ENCODE measurements at regions not wholly inside any gene's neighbourhood (a gene's known extent, or its start where the extent isn't known, plus 50 kb on each side); places are given as distances from the start of the nearest gene placed in this dataset.
"Not testable (repeated sequence)": the region's sequence is repeated elsewhere in the genome, so short reads cannot be mapped to it uniquely, and the experiment has no call there.

DNA sequence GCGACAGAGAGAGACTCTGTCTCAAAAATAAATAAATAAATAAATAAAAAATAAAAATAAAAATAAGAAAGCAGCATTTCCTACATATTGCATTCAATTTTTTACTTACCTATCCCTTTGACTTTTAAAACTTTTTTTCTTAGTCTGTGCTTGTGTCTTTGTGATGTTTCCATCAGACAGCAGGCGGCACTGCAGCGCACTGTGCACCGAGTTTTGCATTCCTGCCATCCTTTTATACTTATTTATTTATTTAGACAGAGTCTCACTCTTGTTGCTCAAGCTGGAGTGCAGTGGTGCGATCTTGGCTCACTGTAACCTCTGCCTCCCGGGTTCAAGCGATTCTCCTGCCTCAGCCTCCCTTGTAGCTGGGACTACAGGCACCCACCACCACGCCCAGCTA lies 203.9 kb downstream of the SPATA31A1 start:
- not testable (repeated sequence) for H3K27ac ChIP-seq, H3K4me3 ChIP-seq

- not testable (repeated sequence) for H3K4me3 ChIP-seq, H3K27ac ChIP-seq
These were observed 211.3 kb downstream of the SPATA31A1 start for GRCh38 chr9:39566782-39567181.

- H3K27ac ChIP-seq, H3K4me3 ChIP-seq: not testable (repeated sequence)
These were observed 211.9 kb downstream of the SPATA31A1 start for GRCh38 chr9:39567396-39567795.

DNA sequence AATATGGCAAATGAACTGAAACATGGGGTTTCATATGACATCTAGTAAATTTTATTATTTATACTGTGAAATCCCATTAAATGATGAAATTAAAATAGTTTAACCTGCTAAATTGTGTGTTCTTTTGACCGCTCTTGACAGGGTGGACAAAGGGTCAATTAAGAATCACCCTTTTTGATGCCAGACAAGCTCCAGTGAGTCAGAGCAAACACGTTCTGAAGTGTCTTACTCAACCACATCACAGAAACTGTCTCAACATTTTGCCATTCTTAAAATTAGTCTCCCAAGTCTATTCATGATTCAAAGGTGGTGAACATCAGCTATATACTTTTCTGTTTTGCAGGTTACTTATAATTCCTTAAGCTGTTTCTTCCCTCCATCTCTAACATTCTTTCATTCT lies 213.4 kb downstream of the SPATA31A1 start:
- not testable (repeated sequence) for H3K4me3 ChIP-seq, H3K27ac ChIP-seq

DNA sequence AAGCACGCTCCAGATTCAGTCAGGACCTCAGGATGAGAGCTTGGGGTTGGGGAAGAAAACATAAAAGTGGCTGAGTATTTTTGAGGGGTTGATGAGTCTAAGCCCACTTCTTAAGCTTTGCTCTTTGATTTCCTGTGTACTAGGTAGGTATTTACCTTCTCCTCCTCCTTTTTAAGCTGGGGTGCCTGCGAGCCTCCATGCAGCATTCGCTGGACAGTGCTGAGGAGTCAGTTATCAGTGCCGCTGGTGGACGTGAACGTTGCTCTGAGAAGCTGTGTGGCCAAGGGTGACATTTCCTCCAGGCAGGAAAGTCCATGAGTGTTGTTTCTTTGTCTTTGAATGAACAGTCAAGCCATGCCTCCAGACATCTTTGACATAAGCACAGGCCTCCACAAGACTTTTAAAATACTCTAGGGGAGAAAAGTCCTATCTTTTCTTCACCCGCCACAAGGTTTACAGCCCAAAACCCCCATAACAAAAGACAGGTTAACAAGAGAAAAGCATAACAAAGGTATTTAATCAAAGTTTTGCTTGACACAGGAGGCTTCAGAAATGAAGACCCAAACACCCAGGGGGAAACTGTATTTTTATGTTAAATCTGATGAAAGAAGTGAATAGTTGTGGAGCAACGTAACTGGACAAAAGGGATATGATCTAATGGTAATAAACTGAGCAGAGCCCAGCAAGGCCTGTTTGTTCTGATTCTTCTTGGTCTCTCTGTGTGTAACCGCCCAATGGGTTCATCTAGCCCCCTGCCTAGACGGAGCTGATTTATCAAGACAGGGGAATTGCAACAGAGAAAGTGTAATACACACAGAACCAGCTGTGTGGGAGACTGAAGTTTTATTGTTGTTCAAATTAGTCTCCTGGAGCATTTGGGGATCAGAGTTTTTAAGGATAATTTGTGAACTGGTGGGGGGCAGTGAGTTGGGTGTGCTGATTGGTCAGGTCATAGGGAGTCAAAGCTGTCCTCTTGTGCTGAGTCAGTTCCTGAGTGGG lies 217.9 kb downstream of the SPATA31A1 start:
- not testable (repeated sequence) for H3K27ac ChIP-seq, H3K4me3 ChIP-seq

DNA sequence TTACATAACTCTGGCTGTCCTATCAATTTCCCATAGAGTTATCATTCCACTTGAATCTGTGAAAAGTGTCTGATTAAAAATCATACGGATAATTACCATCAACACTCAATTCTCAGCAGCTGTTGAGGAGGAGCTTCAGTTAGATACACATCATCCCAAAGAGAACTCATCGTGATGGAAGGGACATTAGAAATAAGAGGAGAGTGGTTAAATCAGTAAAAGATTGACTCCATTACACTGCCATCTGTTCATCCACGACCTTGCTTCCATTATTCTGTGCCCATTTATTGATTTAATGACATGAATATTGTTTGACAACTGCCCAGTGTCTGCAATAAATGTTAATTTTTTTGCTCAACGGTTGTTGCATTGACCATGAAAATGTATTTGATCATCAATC lies 223.5 kb downstream of the SPATA31A1 start:
- not testable (repeated sequence) for H3K4me3 ChIP-seq, H3K27ac ChIP-seq

- not testable (repeated sequence) for H3K27ac ChIP-seq, H3K4me3 ChIP-seq
These were observed 225.8 kb downstream of the SPATA31A1 start for GRCh38 chr9:39581296-39581695.

DNA sequence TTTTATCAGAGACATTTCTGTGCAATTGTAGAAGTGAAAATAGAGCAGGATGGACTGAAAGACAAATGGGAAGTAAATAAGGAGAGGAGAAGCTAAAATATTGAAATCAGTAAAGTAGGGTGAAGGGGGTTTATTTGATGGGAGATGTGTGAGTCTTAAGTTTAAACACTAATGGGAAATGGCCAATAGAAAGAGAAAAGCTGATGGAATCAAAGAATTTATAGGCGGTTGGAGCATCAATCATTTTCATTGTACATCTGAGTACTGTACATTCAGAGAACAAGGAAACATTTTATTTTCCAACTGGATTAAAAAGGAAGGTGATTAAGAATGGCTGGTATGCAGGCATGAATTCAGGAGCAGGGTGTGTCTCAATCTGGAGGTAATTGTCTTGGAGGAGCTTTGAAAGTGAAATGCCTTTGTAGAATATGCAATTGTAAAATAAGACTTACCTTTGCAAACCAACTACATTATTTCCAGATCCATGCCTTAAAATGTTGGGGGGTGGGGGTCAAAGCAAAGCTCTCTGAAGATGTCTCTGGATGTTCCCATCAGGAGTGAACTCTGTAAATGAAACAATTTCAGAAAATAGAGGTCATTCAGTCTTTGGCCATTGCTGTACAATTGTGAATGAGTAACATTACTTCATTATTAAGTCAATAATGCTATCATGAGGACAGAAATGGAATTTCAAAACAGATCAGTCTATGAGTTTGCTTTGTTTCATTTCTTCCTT lies 227.4 kb downstream of the SPATA31A1 start:
- H3K27ac ChIP-seq, H3K4me3 ChIP-seq: not testable (repeated sequence)

GRCh38 chr9:39583413-39583747 lies 227.9 kb downstream of the SPATA31A1 start:
- H3K4me3 ChIP-seq, H3K27ac ChIP-seq: not testable (repeated sequence)

DNA sequence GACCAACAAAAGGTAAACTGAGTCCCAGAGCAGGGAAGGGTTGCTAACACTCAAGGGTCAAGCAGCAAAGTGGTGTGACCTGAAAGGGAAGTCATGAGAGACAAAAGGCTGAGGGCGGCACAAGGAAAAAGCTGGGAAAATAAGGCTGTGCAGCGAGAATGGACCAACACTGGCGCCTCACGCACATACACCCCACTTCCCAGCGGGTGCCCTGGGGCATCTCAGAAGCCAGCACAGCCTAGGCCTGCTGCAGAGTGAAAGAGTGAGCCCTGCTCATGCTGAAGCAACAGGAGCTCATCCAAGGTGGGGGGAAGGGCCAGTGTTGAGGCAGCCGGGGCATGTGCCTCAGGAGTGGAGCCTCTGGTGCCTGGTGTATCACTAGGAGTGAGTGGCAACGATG lies 229.8 kb downstream of the SPATA31A1 start:
- not testable (repeated sequence) for H3K4me3 ChIP-seq, H3K27ac ChIP-seq

GRCh38 chr9:39587844-39588499 lies 232.5 kb downstream of the SPATA31A1 start:
- no peak overlapping the region for H3K4me3 ChIP-seq
- no peak overlapping the region for H3K27ac ChIP-seq

GRCh38 chr9:39588500-39589137 lies 233.2 kb downstream of the SPATA31A1 start:
- H3K27ac ChIP-seq = no peak overlapping the region
- H3K4me3 ChIP-seq = no peak overlapping the region

DNA sequence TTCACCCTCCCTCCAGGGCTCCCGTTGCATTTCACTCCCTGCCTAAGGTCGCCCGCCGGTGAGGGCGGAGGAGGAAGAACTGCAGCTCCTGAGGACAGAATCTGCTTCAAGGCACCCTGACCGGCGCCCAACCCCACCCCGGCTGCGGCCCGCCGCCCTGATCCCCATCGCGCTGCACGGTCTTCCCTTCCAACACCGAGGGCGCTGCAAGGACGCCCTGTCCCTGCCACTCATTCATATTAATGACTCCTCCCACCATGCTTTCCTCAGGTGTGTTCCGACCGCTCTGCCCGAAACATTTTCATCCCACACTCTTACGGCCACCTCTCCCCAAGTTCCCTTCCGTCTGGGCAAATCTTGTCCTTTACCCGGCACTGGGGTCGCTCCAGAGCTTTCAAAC lies 248.6 kb downstream of the SPATA31A1 start:
- H3K4me3 ChIP-seq = not testable (repeated sequence)

GRCh38 chr9:39611449-39612231 lies 256.2 kb downstream of the SPATA31A1 start:
- not testable (repeated sequence) for H3K27ac ChIP-seq, H3K4me3 ChIP-seq

More for the DNA sequence above, 248.6 kb downstream of the SPATA31A1 start:
- not testable (repeated sequence) for H3K27ac ChIP-seq

DNA sequence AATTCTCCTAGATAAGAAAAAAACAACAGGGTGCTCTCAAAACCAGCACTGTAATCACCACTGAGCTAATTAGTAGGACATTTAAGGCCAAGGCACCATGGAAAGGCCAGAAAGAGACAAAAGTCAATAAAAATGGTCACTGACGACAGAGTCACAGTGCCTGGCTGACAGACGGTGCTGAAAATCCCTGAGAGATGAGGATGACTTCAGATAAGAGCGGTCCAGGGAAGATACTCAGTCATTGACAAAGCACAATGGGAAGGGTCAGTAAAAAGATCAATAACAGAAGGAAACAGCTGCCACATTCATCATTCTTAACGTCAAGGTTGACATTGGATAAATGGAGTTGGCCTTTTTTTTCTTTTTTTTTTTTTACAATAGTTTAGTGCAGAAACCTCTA lies 261.0 kb downstream of the SPATA31A1 start:
- H3K27ac ChIP-seq, H3K4me3 ChIP-seq: not testable (repeated sequence)

DNA sequence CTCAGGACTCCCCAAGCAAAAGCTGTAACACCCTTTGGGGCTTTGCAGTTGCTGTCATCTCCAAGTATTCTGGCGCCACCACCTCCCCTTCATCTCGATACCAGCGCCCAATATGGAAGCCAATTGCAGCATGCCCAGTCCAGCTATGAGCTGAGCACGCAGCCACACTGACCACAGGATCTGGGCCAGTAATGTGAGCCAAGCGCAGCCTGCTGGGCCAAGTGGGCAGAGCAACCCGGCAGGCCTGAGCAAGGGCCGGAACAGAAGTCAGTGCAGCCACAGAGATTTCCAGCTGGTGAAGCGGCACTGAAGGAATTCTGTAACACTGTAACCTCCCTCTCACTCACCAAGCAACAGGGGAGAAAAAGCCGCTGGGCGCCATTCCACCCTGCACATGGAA lies 268.6 kb downstream of the SPATA31A1 start:
- H3K27ac ChIP-seq, H3K4me3 ChIP-seq: not testable (repeated sequence)

DNA sequence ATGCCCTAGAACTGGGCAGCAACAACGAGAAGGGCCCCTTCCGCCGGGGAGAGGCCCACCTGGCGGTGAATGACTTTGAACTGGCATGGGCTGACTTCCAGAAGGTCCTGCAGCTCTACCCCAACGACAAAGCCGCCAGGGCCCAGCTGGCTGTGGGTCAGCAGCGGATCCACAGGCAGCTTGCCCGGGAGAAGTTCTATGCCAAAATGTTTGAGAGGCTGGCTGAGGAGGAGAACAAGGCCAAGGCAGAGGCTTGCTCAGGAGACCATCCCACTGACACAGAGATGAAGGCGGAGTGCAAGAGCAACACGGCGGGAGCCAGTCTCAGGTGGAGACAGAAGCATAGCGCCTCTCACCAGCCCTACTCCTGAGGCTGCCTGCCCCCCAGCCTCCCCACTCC lies 276.6 kb downstream of the SPATA31A1 start:
- not testable (repeated sequence) for H3K4me3 ChIP-seq

DNA sequence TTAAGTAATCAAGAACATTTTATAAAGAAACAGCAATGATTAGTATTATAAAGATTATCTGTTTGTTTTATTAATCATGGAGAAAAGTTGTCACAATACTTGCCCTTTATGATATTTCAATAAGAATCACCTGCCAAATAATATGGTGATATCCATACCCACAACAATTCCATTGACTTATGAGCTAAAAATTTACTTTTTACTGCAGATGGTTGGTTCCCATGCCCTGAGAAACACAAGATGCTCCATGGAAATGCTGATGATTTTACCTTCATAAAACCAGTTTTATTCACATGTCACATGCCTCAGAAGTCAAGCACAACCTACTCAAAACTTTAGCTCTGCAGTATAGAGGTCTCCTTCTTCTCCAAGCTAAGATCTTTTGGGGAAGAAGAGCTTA lies 293.6 kb downstream of the SPATA31A1 start:
- not testable (repeated sequence) for H3K27ac ChIP-seq, H3K4me3 ChIP-seq

More for the DNA sequence above, 276.6 kb downstream of the SPATA31A1 start:
- not testable (repeated sequence) for H3K27ac ChIP-seq

- H3K4me3 ChIP-seq, H3K27ac ChIP-seq: not testable (repeated sequence)
These were observed 301.6 kb downstream of the SPATA31A1 start for GRCh38 chr9:39656960-39657603.

Measured in skin epidermis (tissue), 12 donors.